Activated CD4-positive, alpha-beta T cell treated with anti-CD3 and anti-CD28 coated beads for 48 hours (primary cell): ENCODE measurements at regions not wholly inside any gene's neighbourhood (a gene's known extent, or its start where the extent isn't known, plus 50 kb on each side); places are given as distances from the start of the nearest gene placed in this dataset.
"Not testable (repeated sequence)": the region's sequence is repeated elsewhere in the genome, so short reads cannot be mapped to it uniquely, and the experiment has no call there.

Experiments used
- DNase-seq: peaks from one replicate; pipeline ENCODE4 v3.0.0-alpha.2; 2020

- no peak for DNase-seq
Observed at GRCh38 chr5:42894057-42894456, 82.4 kb upstream of the SELENOP start.

- peak; percentile 79 for DNase-seq
Observed at GRCh38 chr5:42889311-42889933, 77.7 kb upstream of the SELENOP start.

- DNase-seq, result no peak
Observed at GRCh38 chr5:42888771-42889170, 77.1 kb upstream of the SELENOP start.

GRCh38 chr5:42887575-42887974 is 75.9 kb upstream of the SELENOP start:
- DNase-seq, result no peak

GRCh38 chr5:42887097-42887496 is 75.4 kb upstream of the SELENOP start:
- no peak for DNase-seq

- no peak for DNase-seq
Observed at GRCh38 chr5:42886635-42887034, 74.9 kb upstream of the SELENOP start.

- no peak for DNase-seq
Observed at GRCh38 chr5:42884326-42884725, 72.6 kb upstream of the SELENOP start.

- no peak for DNase-seq
Observed at GRCh38 chr5:42881416-42882117, 69.9 kb upstream of the SELENOP start.

- no peak for DNase-seq
Observed at GRCh38 chr5:42880496-42881150, 68.9 kb upstream of the SELENOP start.

- DNase-seq, result no peak
Observed at GRCh38 chr5:42879291-42879690, 67.6 kb upstream of the SELENOP start.

- DNase-seq, result no peak
Observed at GRCh38 chr5:42878550-42878949, 66.9 kb upstream of the SELENOP start.

- no peak for DNase-seq
Observed at GRCh38 chr5:42878041-42878440, 66.3 kb upstream of the SELENOP start.

GRCh38 chr5:42877431-42877830 is 65.7 kb upstream of the SELENOP start:
- DNase-seq, result no peak

GRCh38 chr5:42876375-42876844 is 64.7 kb upstream of the SELENOP start:
- no peak for DNase-seq

GRCh38 chr5:42875785-42876374 is 64.2 kb upstream of the SELENOP start:
- DNase-seq, result no peak

GRCh38 chr5:42875211-42875610 is 63.5 kb upstream of the SELENOP start:
- DNase-seq, result no peak

GRCh38 chr5:42874621-42875198 is 63.0 kb upstream of the SELENOP start:
- DNase-seq, result no peak

- no peak for DNase-seq
Observed at GRCh38 chr5:42872865-42873264, 61.2 kb upstream of the SELENOP start.

- DNase-seq, result no peak
Observed at GRCh38 chr5:42870882-42871418, 59.3 kb upstream of the SELENOP start.

- not testable (repeated sequence) for DNase-seq
Observed at GRCh38 chr5:42868417-42868816, 56.7 kb upstream of the SELENOP start.

GRCh38 chr5:42864749-42865148 is 53.1 kb upstream of the SELENOP start:
- not testable (repeated sequence) for DNase-seq
